D721Med (cell line): ENCODE measurements at regions not wholly inside any gene's neighbourhood (a gene's known extent, or its start where the extent isn't known, plus 50 kb on each side); places are given as distances from the start of the nearest gene placed in this dataset.

ENCODE experiments used
- DNase-seq: peaks from one replicate; pipeline ENCODE4 v3.0.0; 2011; ENCODE audit warnings: low spot score; ENCODE audit not compliant: insufficient read length
- FAIRE-seq: peaks from 2 replicates; lab custom pipeline; 2011; peaks lifted over from hg19 to GRCh38; lab: Jason Lieb, UNC
- TF ChIP-seq, protein P1 (sequence below): IDR thresholded peaks from 2 replicates; pipeline ENCODE4 v1.5.1; 2012; ENCODE audit warnings: mild to moderate bottlenecking, control low read depth; ENCODE audit not compliant: insufficient read depth; ENCODE audit errors: missing control alignments

DNA sequence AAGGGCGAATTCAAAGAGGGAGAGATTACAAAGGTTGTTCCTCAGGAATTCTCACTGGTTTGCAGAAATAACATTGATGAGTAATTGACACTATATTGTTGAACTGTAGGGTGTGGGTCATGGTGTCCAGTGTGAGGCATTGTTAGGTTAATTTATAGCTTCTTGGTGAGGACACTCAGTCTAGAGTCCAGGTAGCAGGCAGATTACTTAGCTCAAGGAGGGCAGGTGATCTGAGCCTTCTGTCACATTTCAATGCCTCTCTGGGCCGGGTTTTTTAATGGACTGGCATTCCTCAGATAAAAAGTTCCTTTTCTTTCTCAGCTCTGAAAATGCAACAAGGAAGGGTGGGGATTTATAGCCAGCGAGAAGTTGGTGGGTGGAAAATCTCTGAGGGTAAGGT lies 194.2 kb upstream of the PROK2 start:
- TF ChIP-seq, protein P1, sequence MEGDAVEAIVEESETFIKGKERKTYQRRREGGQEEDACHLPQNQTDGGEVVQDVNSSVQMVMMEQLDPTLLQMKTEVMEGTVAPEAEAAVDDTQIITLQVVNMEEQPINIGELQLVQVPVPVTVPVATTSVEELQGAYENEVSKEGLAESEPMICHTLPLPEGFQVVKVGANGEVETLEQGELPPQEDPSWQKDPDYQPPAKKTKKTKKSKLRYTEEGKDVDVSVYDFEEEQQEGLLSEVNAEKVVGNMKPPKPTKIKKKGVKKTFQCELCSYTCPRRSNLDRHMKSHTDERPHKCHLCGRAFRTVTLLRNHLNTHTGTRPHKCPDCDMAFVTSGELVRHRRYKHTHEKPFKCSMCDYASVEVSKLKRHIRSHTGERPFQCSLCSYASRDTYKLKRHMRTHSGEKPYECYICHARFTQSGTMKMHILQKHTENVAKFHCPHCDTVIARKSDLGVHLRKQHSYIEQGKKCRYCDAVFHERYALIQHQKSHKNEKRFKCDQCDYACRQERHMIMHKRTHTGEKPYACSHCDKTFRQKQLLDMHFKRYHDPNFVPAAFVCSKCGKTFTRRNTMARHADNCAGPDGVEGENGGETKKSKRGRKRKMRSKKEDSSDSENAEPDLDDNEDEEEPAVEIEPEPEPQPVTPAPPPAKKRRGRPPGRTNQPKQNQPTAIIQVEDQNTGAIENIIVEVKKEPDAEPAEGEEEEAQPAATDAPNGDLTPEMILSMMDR: no peak
- FAIRE-seq (no peak), DNase-seq (no peak)

DNA sequence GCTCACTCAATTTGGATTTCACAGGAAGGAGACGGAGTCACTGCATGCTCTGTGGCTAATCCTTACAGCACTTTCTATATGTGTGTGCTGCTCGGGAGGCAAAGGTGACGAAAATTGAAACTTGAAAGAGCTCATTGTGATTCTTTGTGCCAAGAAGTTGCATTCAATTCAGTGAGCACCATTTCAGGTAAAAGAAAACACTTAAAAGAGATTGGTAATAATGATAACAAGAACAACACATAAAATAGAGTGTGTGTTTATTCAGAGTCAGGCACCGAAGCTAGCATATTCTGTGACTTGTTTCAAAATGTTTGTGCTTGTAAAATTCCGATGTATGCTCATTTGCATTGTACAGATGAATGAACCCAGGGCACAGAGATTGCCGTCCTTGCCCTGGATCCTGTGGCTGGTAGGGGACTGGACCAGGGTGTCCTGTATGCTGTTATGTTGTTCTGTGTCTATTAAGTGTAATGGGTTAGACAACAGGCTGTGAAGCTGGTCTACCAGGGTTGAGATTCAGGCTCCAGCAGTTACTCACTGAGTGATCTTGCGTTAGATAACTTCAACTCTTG lies 193.3 kb upstream of the PROK2 start:
- FAIRE-seq (no peak), DNase-seq (no peak)
- TF ChIP-seq, protein P1: no peak

DNA sequence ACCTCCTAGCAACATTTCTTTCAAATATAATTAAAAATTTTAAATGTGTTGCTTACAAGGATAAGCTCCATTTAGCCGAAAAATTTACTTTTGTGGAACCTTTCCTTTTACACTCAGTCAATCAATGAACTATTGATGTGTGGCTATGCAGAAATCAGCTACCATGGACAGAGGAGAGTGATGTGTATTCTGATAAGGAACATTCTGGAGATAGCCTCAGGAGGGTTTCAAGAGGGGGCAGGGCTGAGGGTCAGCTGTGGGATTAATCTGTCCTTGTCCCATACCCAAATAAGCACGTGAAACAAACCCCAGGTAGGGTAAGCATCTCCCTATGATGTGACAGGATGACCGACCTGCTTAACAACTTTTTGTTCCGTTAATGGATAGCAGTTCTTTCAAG lies 192.6 kb upstream of the PROK2 start:
- FAIRE-seq (no peak), DNase-seq (no peak)
- TF ChIP-seq, protein P1: no peak

DNA sequence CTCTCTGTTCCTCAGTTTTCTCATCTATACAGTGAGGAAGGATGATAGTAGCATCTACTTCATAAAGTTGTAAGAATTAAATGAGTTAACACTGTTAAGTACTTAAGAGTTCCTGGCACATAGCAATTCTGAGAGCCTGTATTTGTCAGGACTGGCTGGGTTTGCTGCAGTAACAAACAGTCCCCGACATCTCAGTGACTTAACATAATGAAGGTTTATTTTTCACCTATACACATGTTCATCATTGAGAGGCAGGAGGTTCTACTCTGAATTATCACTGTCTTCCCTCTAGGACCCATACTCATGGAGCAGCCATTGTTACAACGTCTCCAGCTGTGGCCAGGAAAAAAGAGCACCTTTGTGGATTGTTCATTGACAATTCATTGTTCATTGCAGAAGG lies 190.6 kb upstream of the PROK2 start:
- TF ChIP-seq, protein P1: no peak
- no peak for DNase-seq
- no peak for FAIRE-seq

DNA sequence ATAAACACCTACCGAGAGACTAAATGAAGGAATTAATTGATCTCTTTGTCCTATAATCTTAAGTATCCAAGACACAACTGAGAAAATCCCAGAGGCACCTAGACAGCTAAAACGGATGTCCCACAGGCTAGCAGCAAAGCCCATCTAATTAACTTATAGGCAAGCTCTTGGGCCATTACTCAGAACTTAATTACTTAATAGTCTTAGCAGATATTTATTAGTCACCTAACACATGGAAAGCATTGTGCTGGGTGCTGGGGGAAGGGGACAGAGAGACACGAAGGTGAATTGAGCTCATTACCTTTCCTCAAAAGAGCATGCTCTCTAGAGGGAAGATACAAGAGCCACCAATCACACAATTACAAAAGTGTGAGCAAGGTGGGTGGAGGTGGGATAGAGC lies 189.8 kb upstream of the PROK2 start:
- TF ChIP-seq, protein P1: no peak
- DNase-seq: peak; percentile 43
- FAIRE-seq: peak; percentile 96

DNA sequence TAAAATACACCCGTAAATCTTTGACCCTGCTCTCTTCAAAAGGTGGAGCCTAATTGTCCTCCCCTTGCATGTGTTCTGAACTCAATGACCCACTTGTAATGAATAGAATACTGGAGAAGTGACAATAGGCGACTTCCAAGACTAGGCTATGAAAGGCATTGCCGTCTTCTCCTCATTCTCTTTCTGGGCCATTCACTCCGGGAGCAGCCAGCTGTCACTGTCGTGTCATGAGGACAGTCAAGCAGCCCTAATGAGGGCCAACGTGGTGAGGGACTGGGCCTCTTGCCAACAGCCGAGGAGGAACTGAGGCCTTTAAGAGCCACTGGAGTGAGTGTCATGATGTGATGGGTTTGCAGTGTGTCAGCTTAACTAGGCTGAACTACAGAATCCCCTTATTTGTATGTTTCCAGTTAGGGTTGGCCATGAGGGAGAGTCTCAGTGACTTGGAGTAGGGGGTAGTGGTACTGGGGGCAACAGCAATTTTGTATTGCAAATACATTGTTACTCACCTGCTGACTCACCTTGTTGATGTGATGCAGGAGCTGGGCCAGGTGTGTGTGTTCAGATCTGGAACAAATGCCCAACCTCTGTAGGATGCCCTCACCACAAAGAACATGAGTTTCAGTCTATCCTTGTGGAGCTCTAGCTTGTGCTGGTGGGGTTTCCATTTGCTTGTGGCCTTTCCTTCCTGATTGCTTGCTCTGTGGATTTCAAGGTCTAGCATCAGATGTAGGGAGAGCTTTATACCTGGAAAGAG lies 188.5 kb upstream of the PROK2 start:
- no peak for FAIRE-seq

DNA sequence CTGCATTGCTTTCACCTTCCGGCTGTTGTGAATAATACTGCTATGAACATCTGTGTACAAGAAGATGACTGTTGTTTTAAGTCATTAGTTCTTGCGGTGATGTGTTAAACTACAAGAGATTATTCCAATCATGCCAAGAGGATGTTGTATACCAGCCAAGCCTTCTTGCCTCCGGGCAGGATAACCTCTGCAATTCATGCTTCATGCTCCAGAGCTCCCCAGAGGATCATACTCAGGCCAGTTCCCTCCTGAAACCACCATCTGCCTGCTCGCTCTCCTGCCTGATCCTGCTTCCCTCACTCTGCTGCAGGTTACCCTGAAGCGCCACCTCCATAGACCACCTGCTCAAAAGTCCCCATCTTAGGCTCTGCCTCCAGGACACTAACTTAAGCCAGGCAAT lies 187.1 kb upstream of the PROK2 start:
- DNase-seq: no peak
- TF ChIP-seq, protein P1: no peak

More for the DNA sequence above, 188.5 kb upstream of the PROK2 start:
- TF ChIP-seq, protein P1: peak; percentile 1
- no peak for DNase-seq

More for the DNA sequence above, 187.1 kb upstream of the PROK2 start:
- FAIRE-seq: no peak
